MM.1S (cell line): ENCODE measurements at regions not wholly inside any gene's neighbourhood (a gene's known extent, or its start where the extent isn't known, plus 50 kb on each side); places are given as distances from the start of the nearest gene placed in this dataset.

Experiments
- CTCF ChIP-seq: fragments of 300-600 bp; sonication (generic); IDR thresholded peaks from 2 replicates; pipeline ENCODE4 v1.5.1; 2016; ENCODE audit warnings: antibody characterized with exemption, low read length, mixed read lengths
- EZH2 ChIP-seq: fragments of 300-600 bp; sonication (generic); optimal IDR thresholded peaks from 2 replicates; pipeline ENCODE3; 2017; ENCODE audit warnings: low read depth, mild to moderate bottlenecking, antibody characterized with exemption, low read length, mixed read lengths

- no peak for TF ChIP-seq EZH2
- no peak for TF ChIP-seq CTCF
Observed at GRCh38 chr11:29026286-29026685, 918.1 kb downstream of the METTL15 start.
